Right atrium auricular region (tissue), 2 donors: ENCODE measurements at regions not wholly inside any gene's neighbourhood (a gene's known extent, or its start where the extent isn't known, plus 50 kb on each side); places are given as distances from the start of the nearest gene placed in this dataset.
A peak's percentile ranks its signal among the peaks of the same experiment; 100 is the strongest.

Experiments
- DNase-seq: peaks from one replicate; pipeline ENCODE4 v3.0.0-alpha.2; 2019; ENCODE audit warnings: low spot score
- H3K27ac ChIP-seq, 2 donors: fragments of 200-600 bp; sonication (generic); 1 replicate in 1 of 2; 2 replicates in 1 of 2; pipeline ENCODE4 v1.5.1; 2016 to 2019
- H3K27me3 ChIP-seq, 2 donors: fragments of 200-600 bp; sonication (generic); one replicate each; pipeline versions ENCODE4 v1.5.1 to v1.6.0; 2017 to 2019
- H3K36me3 ChIP-seq: fragments of 200-600 bp; sonication (generic); one replicate; pipeline ENCODE4 v1.5.1; 2016
- H3K4me1 ChIP-seq, 2 donors: fragments of 200-600 bp; sonication (generic); one replicate each; pipeline versions ENCODE4 v1.5.1 to v1.6.0; 2017 to 2019
- H3K4me3 ChIP-seq, 2 donors: fragments of 200-600 bp; sonication (generic); 1 replicate in 1 of 2; 2 replicates in 1 of 2; pipeline ENCODE4 v1.5.1; 2017 to 2019; ENCODE audit warnings: mild to moderate bottlenecking in 1 of 2, moderate library complexity in 1 of 2
- H3K9me3 ChIP-seq, 2 donors: fragments of 200-600 bp; sonication (generic); one replicate each; pipeline ENCODE4 v1.5.1; 2019
- CTCF ChIP-seq, 2 donors: fragments of 200-600 bp; sonication (generic); IDR thresholded peaks; one replicate each; pipeline ENCODE4 v1.5.1; 2019; ENCODE audit warnings: antibody characterized with exemption in 2 of 2

GRCh38 chr9:129493002-129493705 lies 127.7 kb downstream of the C9orf50 start:
- Histone ChIP-seq H3K4me1 (peaks cover 0 to 85% of the 10 kb centered on the region in 2 donors), H3K27ac (peak overlapping the region; percentile 99), H3K27me3 (no peaks in the 10 kb centered on the region), H3K36me3 (no peaks in the 10 kb centered on the region), H3K4me3 (no peak overlapping the region), H3K9me3 (no peaks in the 10 kb centered on the region)
- no peak for TF ChIP-seq CTCF (IDR thresholded peaks at IDR 0.05)
- DNase-seq, result no peak

GRCh38 chr9:129491487-129491855 lies 129.4 kb downstream of the C9orf50 start:
- H3K36me3 ChIP-seq, result no peaks in the 10 kb centered on the region
- TF ChIP-seq CTCF (IDR thresholded peaks at IDR 0.05), result no peak
- peak overlapping the region; percentile 48 to 59 for H3K4me3 ChIP-seq
- H3K9me3 ChIP-seq, result no peaks in the 10 kb centered on the region
- peak; percentile 89 for DNase-seq
- peak overlapping the region; percentile 99 for H3K27ac ChIP-seq
- peaks cover 0 to 88% of the 10 kb centered on the region in 2 donors for H3K4me1 ChIP-seq
- no peaks in the 10 kb centered on the region for H3K27me3 ChIP-seq

GRCh38 chr9:129490583-129491486 lies 130.1 kb downstream of the C9orf50 start:
- no peak for TF ChIP-seq CTCF (IDR thresholded peaks at IDR 0.05)
- H3K4me1 ChIP-seq, result peaks cover 0 to 88% of the 10 kb centered on the region in 2 donors
- H3K4me3 ChIP-seq, result peak overlapping the region; percentile 48 to 59
- H3K36me3 ChIP-seq, result no peaks in the 10 kb centered on the region
- no peak for DNase-seq
- peak overlapping the region; percentile 99 for H3K27ac ChIP-seq
- H3K27me3 ChIP-seq, result no peaks in the 10 kb centered on the region
- no peaks in the 10 kb centered on the region for H3K9me3 ChIP-seq

GRCh38 chr9:129489838-129490582 lies 130.9 kb downstream of the C9orf50 start:
- no peaks in the 10 kb centered on the region for H3K27me3 ChIP-seq
- H3K36me3 ChIP-seq, result no peaks in the 10 kb centered on the region
- H3K4me1 ChIP-seq, result peaks cover 0 to 87% of the 10 kb centered on the region in 2 donors
- peak overlapping the region; percentile 99 for H3K27ac ChIP-seq
- peak overlapping the region; percentile 48 to 59 for H3K4me3 ChIP-seq
- no peak for TF ChIP-seq CTCF (IDR thresholded peaks at IDR 0.05)
- no peaks in the 10 kb centered on the region for H3K9me3 ChIP-seq
- DNase-seq, result no peak

- Histone ChIP-seq H3K27ac (peak overlapping the region; percentile 99), H3K4me1 (peaks cover 0 to 91% of the 10 kb centered on the region in 2 donors), H3K9me3 (no peaks in the 10 kb centered on the region), H3K4me3 (peak overlapping the region; percentile 48 to 59), H3K27me3 (no peaks in the 10 kb centered on the region), H3K36me3 (no peaks in the 10 kb centered on the region)
- no peak for TF ChIP-seq CTCF (IDR thresholded peaks at IDR 0.05)
- peak; percentile 78 for DNase-seq
Observed at GRCh38 chr9:129487658-129488483, 133.0 kb downstream of the C9orf50 start.
